GM18868 (cell line): ENCODE measurements at regions not wholly inside any gene's neighbourhood (a gene's known extent, or its start where the extent isn't known, plus 50 kb on each side); places are given as distances from the start of the nearest gene placed in this dataset.
A peak's percentile ranks its signal among the peaks of the same experiment; 100 is the strongest.
"Not testable (repeated sequence)": the region's sequence is repeated elsewhere in the genome, so short reads cannot be mapped to it uniquely, and the experiment has no call there.

ENCODE experiments used
- ATAC-seq: cut with Tn5 transposase; IDR thresholded peaks from one replicate; pipeline ENCODE4 v1.9.1; 2021; ENCODE audit warnings: mild to moderate bottlenecking, moderate library complexity; ENCODE audit not compliant: unreplicated experiment

GRCh38 chr4:141290771-141291170 is 70.1 kb downstream of the ZNF330 start:
- no peak for ATAC-seq

GRCh38 chr4:141294306-141294705 is 73.6 kb downstream of the ZNF330 start:
- no peak for ATAC-seq

DNA sequence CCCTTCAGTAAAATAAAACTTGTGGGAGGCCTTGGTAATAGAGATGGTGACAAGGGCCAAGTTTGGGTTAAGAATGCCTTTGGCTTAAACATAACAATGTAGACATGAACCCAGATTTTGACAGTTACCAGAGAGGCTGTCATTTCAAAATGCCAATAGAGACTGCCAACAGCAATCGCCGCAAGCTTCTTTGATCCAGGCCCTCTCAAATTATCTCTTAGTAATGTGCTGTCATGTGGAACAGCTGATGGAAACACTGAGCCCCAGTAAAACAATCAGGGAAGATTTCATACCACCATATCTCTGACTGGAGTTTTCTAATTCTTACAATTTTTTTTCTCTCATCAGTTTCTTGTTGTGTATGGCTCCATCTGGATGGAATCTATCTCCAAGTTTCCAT is 80.5 kb downstream of the ZNF330 start:
- no peak for ATAC-seq

- ATAC-seq, result no peak
These were observed 82.2 kb downstream of the ZNF330 start for GRCh38 chr4:141302924-141303323.

DNA sequence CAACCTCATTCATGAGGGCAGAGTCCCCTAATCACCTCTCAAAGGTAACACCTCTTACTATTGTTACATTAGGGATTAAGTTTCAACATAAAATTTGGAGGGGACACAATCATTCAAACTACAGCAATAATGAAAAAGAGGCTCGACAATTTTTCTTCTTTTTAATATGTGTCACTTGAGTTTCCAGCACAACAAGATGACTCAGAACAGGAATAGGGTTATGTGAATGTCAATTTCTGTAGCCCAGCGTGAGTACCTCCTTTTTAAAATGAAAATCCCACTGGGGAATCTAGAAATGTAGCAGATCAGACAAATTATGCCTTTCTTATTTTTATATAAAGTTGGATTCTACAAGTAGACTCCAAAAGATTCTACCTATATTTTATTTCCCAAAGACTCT is 83.7 kb downstream of the ZNF330 start:
- no peak for ATAC-seq

DNA sequence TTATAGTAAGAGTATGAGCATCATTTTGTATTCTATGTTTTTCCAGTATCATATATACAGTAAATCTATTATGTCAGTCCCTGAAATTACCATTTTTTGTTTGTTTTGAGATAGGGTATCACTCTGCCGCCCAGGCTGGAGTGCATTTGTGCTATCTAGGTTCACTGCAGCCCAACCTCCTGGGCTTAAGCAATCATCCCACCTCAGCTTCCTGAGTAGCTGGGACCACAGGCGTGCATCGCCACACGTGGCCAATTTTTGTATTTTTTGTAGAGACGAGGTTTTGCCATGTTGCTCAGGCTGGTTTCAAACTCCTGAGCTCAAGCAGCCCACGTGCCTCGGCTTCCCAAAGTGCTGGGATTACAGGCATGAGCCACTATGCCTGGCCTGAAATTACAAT is 85.6 kb downstream of the ZNF330 start:
- ATAC-seq, result no peak

DNA sequence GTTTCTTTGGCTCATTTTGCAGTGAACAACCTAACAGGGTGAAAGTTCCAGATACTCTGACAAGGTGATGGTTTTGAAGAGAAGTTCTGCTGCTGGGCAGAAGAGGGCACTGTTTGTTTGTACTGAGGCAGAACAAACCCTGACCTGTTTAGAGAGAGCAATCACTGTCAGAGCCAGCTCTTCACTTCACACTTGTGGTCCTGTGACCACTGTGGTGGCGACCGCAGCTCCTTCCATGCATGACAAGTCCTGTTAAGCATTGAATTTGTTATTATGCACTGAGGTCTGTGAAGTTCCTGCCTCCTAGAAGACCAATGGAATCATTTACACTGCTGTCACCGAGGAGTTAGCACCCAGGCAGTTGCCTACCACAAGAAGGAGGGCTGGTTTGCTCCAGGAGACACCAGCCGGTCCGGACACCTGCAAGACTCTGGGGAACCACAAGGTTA is 86.6 kb downstream of the ZNF330 start:
- peak; percentile 100 for ATAC-seq

DNA sequence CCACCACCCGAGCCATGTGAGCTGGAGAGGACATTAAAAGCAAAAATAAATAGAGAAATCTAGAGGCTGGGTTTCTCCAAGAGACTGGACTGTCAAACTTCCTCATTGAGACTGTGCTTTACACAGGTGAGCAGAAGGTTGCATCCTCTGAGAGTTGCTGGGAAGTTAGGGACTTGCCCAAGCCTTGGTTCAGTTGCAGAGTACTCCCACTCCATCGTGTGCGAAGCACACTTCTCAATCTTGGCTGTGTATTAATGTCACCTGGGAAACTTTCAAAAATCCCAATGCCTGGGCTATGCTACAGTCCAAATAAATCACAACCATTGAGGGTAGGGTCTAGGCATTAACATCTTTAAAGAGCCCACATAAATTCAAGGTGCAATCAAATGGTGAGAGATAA is 89.2 kb downstream of the ZNF330 start:
- ATAC-seq, result no peak

DNA sequence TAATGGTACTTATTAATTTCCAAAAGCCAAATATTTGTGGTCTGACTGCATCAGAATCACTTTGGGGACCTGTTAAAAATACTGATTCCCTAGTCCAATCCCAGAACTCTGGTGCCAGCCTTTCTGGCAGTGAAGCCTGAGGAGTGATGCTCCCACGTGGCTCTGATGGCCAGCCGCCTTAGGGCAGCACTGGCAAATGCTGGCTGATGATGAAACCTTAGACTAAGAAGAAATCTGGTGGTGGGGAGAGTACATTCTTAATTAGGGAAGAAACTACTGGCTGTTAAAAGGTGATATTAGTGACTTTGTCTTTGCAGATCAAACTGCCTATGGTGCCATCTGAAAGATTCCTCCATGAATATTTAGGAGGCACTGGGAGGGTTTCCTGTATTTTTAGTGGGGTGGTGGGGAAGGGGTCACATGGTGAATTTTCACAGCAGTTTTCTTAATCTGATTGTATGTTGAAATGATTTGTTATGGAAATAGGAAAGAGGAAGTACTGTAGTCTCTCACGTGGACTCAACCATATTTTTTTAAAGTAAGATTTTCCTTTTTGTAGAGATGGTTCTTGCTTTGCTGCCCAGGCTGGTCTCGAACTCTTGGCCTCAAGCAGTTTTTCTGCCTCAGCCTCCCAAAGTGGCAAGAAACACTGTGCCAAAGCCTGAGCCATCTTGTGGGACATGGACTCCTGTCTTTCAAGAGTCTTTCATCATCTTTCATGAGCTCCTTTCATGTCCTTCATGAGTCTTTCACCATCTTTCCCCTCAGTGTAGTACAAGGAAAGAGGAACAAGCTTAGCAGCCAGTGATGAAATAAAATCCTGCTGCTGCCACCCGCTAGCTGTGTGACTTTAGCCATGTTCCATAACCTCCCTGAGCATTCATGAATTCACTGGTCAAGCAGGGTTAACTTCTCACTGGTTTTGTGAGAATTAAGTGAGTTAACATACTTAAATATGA is 90.8 kb downstream of the ZNF330 start:
- no peak for ATAC-seq

- ATAC-seq, result no peak
These were observed 93.9 kb downstream of the ZNF330 start for GRCh38 chr4:141314627-141315026.

GRCh38 chr4:141328560-141329173 is 108.0 kb downstream of the ZNF330 start:
- no peak for ATAC-seq

DNA sequence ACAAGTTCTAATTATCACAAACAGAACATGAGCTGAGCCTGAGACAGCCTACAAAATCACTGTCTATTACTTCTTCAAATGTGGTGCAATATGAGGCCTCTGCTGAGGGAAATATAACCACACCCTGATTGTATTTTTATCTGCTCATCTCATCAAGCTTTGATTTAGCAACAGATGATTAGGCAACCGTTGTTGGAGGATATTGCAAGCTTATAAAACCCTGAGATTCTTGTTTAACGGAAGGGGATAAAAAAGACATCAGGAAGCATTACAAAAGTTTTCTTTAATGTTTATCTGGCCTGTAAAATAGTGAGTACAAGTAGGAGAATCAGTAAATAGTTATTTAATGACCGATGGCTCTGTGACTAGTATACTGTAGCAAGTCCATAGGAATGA is 108.5 kb downstream of the ZNF330 start:
- ATAC-seq, result no peak

DNA sequence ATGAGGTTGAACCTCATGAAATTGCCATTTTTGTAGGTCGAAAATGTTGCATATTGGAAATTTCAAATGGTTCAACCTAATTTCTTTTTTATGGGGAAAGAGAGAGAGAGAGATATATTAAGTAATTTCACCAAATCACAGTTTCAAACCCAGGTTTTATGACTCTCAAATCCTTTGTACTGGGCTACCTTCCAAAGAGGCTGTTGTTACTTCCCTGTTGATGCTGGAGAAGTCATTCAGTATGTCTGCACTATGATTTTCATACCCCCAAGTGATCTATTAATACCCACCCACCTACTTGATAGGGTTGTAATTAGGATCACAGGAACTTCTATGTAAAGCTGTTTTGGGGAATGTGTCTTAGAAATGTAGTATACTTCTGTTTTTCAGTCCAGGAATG is 109.9 kb downstream of the ZNF330 start:
- ATAC-seq, result no peak

- no peak for ATAC-seq
These were observed 111.1 kb downstream of the ZNF330 start for GRCh38 chr4:141331534-141332358.

- not testable (repeated sequence) for ATAC-seq
These were observed 111.9 kb downstream of the ZNF330 start for GRCh38 chr4:141332359-141333181.

- not testable (repeated sequence) for ATAC-seq
These were observed 112.9 kb downstream of the ZNF330 start for GRCh38 chr4:141333456-141334230.

DNA sequence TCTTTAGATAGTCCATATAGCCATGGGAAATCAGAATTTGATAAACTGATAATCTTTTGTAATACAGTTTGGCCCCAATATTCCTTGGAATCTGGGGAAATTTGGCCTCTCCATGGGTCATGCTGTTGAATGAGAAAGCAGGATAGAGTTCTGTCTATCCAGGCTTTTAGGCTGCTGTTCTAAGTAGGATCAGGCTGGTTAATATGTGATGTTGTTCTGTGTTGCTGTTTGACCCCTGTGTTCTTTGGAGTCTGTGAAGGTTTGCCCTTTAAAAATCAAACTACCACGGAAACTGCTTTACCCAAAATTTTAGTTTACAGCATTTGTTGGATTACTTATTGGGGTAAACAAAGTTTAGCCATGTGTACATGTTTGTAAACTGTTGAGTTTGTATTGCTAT is 114.5 kb downstream of the ZNF330 start:
- no peak for ATAC-seq

DNA sequence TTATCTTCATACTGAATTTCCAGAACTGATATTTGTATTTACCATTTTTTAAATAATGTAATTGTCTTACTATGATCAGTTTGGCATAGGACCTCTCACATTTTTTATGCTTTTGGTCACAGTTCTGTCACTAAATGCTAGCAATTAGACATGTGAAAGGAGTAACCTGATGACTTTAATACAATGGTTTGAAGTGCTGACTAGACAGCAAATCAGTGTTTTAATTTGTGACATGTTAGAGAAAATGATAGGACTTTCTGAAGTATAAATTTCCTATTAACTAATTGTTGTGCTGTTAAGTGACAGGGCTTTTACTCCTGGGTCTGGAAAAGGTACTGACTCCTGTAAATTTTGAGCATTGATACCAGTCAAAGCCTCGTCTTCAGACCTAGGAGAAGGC is 117.5 kb downstream of the ZNF330 start:
- ATAC-seq, result no peak

DNA sequence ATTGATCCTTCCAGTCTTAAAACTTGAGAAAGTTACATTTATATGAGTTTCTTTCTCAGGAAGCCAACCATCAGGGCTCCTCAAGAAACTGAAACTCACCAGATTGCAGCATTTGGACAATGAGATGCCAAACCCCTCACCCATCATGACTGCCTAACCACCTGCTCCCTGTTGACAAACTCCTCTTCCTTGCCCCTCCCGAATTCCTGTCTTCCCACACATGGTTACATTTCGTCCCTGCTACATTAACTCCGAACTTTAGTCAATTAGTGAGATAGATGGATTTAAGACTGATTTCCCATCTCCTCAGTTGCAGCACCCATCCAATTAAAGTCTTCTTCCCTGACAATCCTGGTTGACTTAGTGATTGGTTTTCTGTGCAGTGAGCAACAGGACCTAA is 118.7 kb downstream of the ZNF330 start:
- no peak for ATAC-seq

- ATAC-seq, result no peak
These were observed 119.3 kb downstream of the ZNF330 start for GRCh38 chr4:141339966-141340365.
